ENCODE measurements at regions not wholly inside any gene's neighbourhood (a gene's known extent, or its start where the extent isn't known, plus 50 kb on each side); places are given as distances from the start of the nearest gene placed in this dataset.

- TF ChIP-seq POLR2A (IDR thresholded peaks at IDR 0.05), result no peak
- TF ChIP-seq, protein P1, sequence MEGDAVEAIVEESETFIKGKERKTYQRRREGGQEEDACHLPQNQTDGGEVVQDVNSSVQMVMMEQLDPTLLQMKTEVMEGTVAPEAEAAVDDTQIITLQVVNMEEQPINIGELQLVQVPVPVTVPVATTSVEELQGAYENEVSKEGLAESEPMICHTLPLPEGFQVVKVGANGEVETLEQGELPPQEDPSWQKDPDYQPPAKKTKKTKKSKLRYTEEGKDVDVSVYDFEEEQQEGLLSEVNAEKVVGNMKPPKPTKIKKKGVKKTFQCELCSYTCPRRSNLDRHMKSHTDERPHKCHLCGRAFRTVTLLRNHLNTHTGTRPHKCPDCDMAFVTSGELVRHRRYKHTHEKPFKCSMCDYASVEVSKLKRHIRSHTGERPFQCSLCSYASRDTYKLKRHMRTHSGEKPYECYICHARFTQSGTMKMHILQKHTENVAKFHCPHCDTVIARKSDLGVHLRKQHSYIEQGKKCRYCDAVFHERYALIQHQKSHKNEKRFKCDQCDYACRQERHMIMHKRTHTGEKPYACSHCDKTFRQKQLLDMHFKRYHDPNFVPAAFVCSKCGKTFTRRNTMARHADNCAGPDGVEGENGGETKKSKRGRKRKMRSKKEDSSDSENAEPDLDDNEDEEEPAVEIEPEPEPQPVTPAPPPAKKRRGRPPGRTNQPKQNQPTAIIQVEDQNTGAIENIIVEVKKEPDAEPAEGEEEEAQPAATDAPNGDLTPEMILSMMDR (IDR thresholded peaks at IDR 0.05), result no peak
- TF ChIP-seq POLR2AphosphoS5 (IDR thresholded peaks at IDR 0.05), result no peak
Observed at GRCh38 chr6:132931936-132932514, 117.7 kb downstream of the RPS12 start.

Measured in transverse colon (tissue), 4 donors.